GM18873 (cell line): ENCODE measurements at regions not wholly inside any gene's neighbourhood (a gene's known extent, or its start where the extent isn't known, plus 50 kb on each side); places are given as distances from the start of the nearest gene placed in this dataset.

ENCODE experiments used
- ATAC-seq: cut with Tn5 transposase; IDR thresholded peaks from one replicate; pipeline ENCODE4 v1.9.1; 2021; ENCODE audit warnings: mild to moderate bottlenecking, moderate library complexity, moderate number of reproducible peaks; ENCODE audit not compliant: unreplicated experiment, low FRiP score

- ATAC-seq: peak; percentile 61
Measured at GRCh38 chr2:180125245-180125962, 118.3 kb upstream of the CWC22 start.

GRCh38 chr2:180124273-180125139, 117.4 kb upstream of the CWC22 start:
- peak; percentile 65 for ATAC-seq

- ATAC-seq: no peak
Measured at GRCh38 chr2:180122874-180123273, 115.8 kb upstream of the CWC22 start.

GRCh38 chr2:180115675-180116074, 108.6 kb upstream of the CWC22 start:
- no peak for ATAC-seq

GRCh38 chr2:180115269-180115668, 108.2 kb upstream of the CWC22 start:
- ATAC-seq: no peak

- ATAC-seq: no peak
Measured at GRCh38 chr2:180111901-180112300, 104.8 kb upstream of the CWC22 start.

GRCh38 chr2:180110469-180110868, 103.4 kb upstream of the CWC22 start:
- no peak for ATAC-seq

- ATAC-seq: no peak
Measured at GRCh38 chr2:180101846-180102245, 94.7 kb upstream of the CWC22 start.

GRCh38 chr2:180099308-180099707, 92.2 kb upstream of the CWC22 start:
- no peak for ATAC-seq

GRCh38 chr2:180085144-180085543, 78.0 kb upstream of the CWC22 start:
- no peak for ATAC-seq

GRCh38 chr2:180077295-180077906, 70.3 kb upstream of the CWC22 start:
- ATAC-seq: no peak

GRCh38 chr2:180075870-180076269, 68.8 kb upstream of the CWC22 start:
- no peak for ATAC-seq

GRCh38 chr2:180071797-180072196, 64.7 kb upstream of the CWC22 start:
- ATAC-seq: no peak

- no peak for ATAC-seq
Measured at GRCh38 chr2:180063494-180064092, 56.5 kb upstream of the CWC22 start.

GRCh38 chr2:180062178-180062577, 55.1 kb upstream of the CWC22 start:
- no peak for ATAC-seq

- ATAC-seq: no peak
Measured at GRCh38 chr2:180061546-180061945, 54.4 kb upstream of the CWC22 start.

- ATAC-seq: no peak
Measured at GRCh38 chr2:180061085-180061484, 54.0 kb upstream of the CWC22 start.

- ATAC-seq: no peak
Measured at GRCh38 chr2:180058993-180059392, 51.9 kb upstream of the CWC22 start.

GRCh38 chr2:180057706-180058412, 50.8 kb upstream of the CWC22 start:
- no peak for ATAC-seq
